Testis (tissue), 2 donors: ENCODE measurements at regions not wholly inside any gene's neighbourhood (a gene's known extent, or its start where the extent isn't known, plus 50 kb on each side); places are given as distances from the start of the nearest gene placed in this dataset.

Source experiments
- POLR2A ChIP-seq: fragments of 450-650 bp; IDR thresholded peaks from one replicate; pipeline ENCODE4 v1.6.1; 2017; ENCODE audit warnings: antibody characterized with exemption, mild to moderate bottlenecking, moderate library complexity
- TF ChIP-seq, protein P1 (sequence below), 3 experiments: fragments of 450-650 bp in 2 of 3; fragments of 200-600 bp in 1 of 3; sonication (generic) in 1 of 3; IDR thresholded peaks; one replicate each; pipeline ENCODE4 v1.5.1; 2016 to 2019; ENCODE audit warnings: antibody characterized with exemption in 3 of 3, mild to moderate bottlenecking in 2 of 3, moderate library complexity in 1 of 3

DNA sequence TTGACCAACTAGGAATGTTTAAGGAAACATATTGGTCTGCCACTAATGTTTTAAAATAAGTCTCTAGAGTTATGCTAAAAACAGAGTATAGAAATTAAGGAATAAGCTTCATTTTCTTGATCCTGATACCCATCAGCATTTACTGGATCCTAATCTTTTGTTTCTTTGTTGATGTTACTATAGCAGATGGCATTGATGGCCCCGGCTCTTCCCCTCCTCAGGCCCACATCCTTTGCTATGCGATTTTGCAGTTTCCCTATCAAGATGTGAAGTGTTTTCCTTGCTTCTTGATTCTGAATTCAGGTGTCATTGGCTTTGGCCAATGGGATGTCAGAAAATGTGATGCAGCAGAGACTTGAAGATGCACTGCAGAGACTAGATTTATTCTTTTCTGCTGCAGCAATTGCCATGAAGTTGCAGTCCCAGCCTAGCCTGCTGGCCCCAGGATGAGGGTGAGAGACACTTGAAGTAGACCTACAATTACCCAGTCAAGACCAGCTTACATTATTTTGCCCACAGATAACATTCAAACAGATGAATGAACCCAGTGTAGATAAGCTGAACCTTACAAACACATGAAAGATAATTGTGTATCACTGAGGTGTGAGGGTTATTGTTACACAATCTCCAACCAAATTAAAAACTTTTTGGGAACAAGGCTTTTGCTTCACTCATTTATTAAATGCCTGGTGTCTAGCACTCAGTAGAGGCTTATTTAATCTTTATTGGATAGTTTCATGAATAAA lies 115.2 kb upstream of the ITGA4 start:
- TF ChIP-seq, protein P1, sequence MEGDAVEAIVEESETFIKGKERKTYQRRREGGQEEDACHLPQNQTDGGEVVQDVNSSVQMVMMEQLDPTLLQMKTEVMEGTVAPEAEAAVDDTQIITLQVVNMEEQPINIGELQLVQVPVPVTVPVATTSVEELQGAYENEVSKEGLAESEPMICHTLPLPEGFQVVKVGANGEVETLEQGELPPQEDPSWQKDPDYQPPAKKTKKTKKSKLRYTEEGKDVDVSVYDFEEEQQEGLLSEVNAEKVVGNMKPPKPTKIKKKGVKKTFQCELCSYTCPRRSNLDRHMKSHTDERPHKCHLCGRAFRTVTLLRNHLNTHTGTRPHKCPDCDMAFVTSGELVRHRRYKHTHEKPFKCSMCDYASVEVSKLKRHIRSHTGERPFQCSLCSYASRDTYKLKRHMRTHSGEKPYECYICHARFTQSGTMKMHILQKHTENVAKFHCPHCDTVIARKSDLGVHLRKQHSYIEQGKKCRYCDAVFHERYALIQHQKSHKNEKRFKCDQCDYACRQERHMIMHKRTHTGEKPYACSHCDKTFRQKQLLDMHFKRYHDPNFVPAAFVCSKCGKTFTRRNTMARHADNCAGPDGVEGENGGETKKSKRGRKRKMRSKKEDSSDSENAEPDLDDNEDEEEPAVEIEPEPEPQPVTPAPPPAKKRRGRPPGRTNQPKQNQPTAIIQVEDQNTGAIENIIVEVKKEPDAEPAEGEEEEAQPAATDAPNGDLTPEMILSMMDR (IDR thresholded peaks at IDR 0.05) = no peak
- no peak for TF ChIP-seq POLR2A
